ENCODE measurements at regions not wholly inside any gene's neighbourhood (a gene's known extent, or its start where the extent isn't known, plus 50 kb on each side); places are given as distances from the start of the nearest gene placed in this dataset.

DNA sequence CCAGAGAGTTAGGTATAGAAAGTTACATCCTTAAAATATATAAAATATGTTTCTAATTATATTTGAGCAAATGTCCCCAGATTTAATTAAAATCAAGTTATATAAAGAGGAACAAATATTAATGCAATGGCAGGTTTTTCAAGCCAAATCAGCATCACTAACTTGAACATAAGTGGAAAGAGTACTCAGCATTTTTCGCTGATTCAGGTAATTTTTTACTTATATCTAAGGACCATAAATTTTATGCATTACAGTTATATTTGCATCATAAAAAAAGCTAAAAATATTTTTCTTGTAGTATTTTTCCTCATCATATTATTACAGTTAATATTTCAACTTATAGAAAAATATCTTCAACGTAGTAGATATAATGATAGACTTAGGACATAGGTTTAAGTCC is 1047.4 kb downstream of the FAM133A start:
- WGBS, 2 donors (ENCODE audit: low coverage in 1 of 2), result 61 to 79% methylated on average over 2 of the region's 2 CpGs
- no peak for DNase-seq
- no peak for TF ChIP-seq POLR2AphosphoS5 (IDR thresholded peaks at IDR 0.05)
- no peak for TF ChIP-seq POLR2A (IDR thresholded peaks at IDR 0.05)
- no peak for TF ChIP-seq EP300 (IDR thresholded peaks at IDR 0.05; ENCODE audit: low read depth)
- TF ChIP-seq, protein P1, sequence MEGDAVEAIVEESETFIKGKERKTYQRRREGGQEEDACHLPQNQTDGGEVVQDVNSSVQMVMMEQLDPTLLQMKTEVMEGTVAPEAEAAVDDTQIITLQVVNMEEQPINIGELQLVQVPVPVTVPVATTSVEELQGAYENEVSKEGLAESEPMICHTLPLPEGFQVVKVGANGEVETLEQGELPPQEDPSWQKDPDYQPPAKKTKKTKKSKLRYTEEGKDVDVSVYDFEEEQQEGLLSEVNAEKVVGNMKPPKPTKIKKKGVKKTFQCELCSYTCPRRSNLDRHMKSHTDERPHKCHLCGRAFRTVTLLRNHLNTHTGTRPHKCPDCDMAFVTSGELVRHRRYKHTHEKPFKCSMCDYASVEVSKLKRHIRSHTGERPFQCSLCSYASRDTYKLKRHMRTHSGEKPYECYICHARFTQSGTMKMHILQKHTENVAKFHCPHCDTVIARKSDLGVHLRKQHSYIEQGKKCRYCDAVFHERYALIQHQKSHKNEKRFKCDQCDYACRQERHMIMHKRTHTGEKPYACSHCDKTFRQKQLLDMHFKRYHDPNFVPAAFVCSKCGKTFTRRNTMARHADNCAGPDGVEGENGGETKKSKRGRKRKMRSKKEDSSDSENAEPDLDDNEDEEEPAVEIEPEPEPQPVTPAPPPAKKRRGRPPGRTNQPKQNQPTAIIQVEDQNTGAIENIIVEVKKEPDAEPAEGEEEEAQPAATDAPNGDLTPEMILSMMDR (IDR thresholded peaks at IDR 0.05), result no peak
- H3K27me3 ChIP-seq, result no peaks in the 10 kb centered on the region
- H3K4me3 ChIP-seq, result no peak overlapping the region
- no peaks in the 10 kb centered on the region for H3K4me1 ChIP-seq
- H3K9me3 ChIP-seq, result no peaks in the 10 kb centered on the region
- no peak overlapping the region for H3K27ac ChIP-seq
- intact Hi-C loops (cut with DNase I; ENCODE audit: low total_unique reads) (no loop called here), in situ Hi-C loops (cut with MboI; ENCODE audit: low pct_ligation_motif_present in 1 of 4, low pct_unique_long_range_greater_than_20kb in 1 of 4, low sequenced_read_pairs in 3 of 4) (no loop called here)
- H3K36me3 ChIP-seq, result no peaks in the 10 kb centered on the region

DNA sequence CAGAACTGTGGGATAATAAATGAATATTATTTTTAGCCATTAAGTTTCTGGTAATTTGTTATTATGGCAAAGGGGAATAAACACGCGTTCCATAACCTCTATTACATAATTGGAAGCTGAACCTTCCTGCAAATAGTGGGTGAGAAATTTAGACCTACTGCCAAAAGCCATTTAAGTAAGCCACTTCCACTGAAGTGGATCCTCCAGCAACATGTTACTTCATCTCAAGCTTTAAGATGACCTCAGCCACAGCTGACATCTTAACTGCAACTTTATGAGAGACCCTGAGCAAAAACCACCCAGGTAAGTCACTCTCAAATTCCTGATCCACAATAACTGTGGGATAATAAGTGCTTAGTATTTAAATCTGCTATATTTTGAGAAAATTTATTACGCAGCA is 1048.6 kb downstream of the FAM133A start:
- no peaks in the 10 kb centered on the region for H3K9me3 ChIP-seq
- no peak overlapping the region for H3K4me3 ChIP-seq
- intact Hi-C loops (cut with DNase I; ENCODE audit: low total_unique reads), result no loop called here
- H3K4me1 ChIP-seq, result no peaks in the 10 kb centered on the region
- no peaks in the 10 kb centered on the region for H3K27me3 ChIP-seq
- no peak for TF ChIP-seq POLR2AphosphoS5 (IDR thresholded peaks at IDR 0.05)
- TF ChIP-seq, protein P1 (IDR thresholded peaks at IDR 0.05), result no peak
- TF ChIP-seq EP300 (IDR thresholded peaks at IDR 0.05; ENCODE audit: low read depth), result no peak
- TF ChIP-seq POLR2A (IDR thresholded peaks at IDR 0.05), result no peak
- no peak overlapping the region for H3K27ac ChIP-seq
- in situ Hi-C loops (cut with MboI; ENCODE audit: low pct_ligation_motif_present in 1 of 4, low pct_unique_long_range_greater_than_20kb in 1 of 4, low sequenced_read_pairs in 3 of 4), result no loop called here
- no peak for DNase-seq
- 67 to 75% methylated on average over 3 of the region's 3 CpGs for WGBS, 2 donors (ENCODE audit: low coverage in 1 of 2)
- H3K36me3 ChIP-seq, result no peaks in the 10 kb centered on the region

DNA sequence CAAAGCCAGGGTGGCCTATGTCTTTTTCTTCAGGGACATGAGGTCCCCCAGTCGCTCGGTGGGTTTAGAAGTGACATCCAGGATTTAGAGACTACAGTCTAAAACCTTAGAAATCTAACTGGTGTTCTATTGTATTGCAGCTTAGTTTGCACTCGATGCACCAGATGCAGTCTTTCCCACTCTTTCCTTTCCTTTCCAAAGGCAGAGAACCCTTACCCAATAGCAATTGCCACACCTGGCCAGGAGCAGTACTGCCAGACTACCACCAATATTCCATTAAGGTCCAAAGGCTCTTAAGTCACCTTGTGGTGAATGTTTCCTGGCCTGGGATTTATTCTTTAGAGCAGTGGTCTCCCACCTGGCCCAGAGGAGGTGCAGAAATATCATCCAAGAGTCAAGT is 1068.8 kb downstream of the FAM133A start:
- Histone ChIP-seq H3K4me3 (no peak overlapping the region), H3K4me1 (no peaks in the 10 kb centered on the region), H3K36me3 (no peaks in the 10 kb centered on the region), H3K27ac (no peak overlapping the region), H3K9me3 (no peaks in the 10 kb centered on the region), H3K27me3 (no peaks in the 10 kb centered on the region)
- TF ChIP-seq, protein P1 (IDR thresholded peaks at IDR 0.05), result no peak
- 75% methylated on average over 3 of the region's 3 CpGs; no CpG with 5 or more reads in 1 of the 2 donors for WGBS, 2 donors (ENCODE audit: low coverage in 1 of 2)
- DNase-seq, result no peak
- intact Hi-C loops (cut with DNase I; ENCODE audit: low total_unique reads) (no loop called here), in situ Hi-C loops (cut with MboI; ENCODE audit: low pct_ligation_motif_present in 1 of 4, low pct_unique_long_range_greater_than_20kb in 1 of 4, low sequenced_read_pairs in 3 of 4) (no loop called here)

DNA sequence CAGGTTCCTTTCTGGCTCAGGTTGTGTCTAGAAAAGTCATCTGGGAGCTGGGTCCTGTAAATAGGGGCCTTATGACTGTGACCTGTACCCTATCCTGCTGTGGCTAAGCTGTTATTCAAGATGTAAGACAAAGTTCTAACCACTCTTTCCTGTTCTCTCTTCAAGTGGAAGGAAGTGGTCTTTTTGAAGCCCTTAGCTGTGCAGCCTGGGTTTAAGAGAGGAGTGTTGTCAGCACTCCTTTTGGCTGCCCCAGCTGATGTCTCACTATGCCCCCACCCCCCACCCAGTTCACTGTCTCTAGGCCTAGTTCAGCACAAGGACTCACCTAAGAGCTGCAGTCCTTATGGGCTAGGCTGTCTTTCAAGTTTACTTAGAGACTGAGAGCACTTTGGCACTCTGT is 1069.5 kb downstream of the FAM133A start:
- Histone ChIP-seq H3K4me3 (no peak overlapping the region), H3K9me3 (no peaks in the 10 kb centered on the region), H3K27me3 (no peaks in the 10 kb centered on the region), H3K36me3 (no peaks in the 10 kb centered on the region), H3K4me1 (no peaks in the 10 kb centered on the region), H3K27ac (no peak overlapping the region)
- intact Hi-C loops (cut with DNase I; ENCODE audit: low total_unique reads) (no loop called here), in situ Hi-C loops (cut with MboI; ENCODE audit: low pct_ligation_motif_present in 1 of 4, low pct_unique_long_range_greater_than_20kb in 1 of 4, low sequenced_read_pairs in 3 of 4) (no loop called here)
- TF ChIP-seq, protein P1 (IDR thresholded peaks at IDR 0.05), result no peak
- TF ChIP-seq EP300 (IDR thresholded peaks at IDR 0.05; ENCODE audit: low read depth) (no peak), POLR2A (IDR thresholded peaks at IDR 0.05) (no peak), POLR2AphosphoS5 (IDR thresholded peaks at IDR 0.05) (no peak)
- DNase-seq, result no peak
